Stimulated activated memory B cell treated with anti-CD40 and anti-IgM and Interleukin-4, amounts not matched to agents 10 μg/mL and 1 μg/mL and 100 μg/mL, for 72 hours (primary cell): ENCODE measurements at regions not wholly inside any gene's neighbourhood (a gene's known extent, or its start where the extent isn't known, plus 50 kb on each side); places are given as distances from the start of the nearest gene placed in this dataset.

Source experiments
- ATAC-seq: fragments of 150-1000 bp; cut with Tn5 transposase; 2 replicates; pipeline ENCODE4 v1.10.0; 2021
- H3K27ac Mint-ChIP-seq: one replicate; pipeline ENCODE4 v1.8.0; 2022; ENCODE audit warnings: mild to moderate bottlenecking, mixed read lengths
- H3K27me3 Mint-ChIP-seq: one replicate; pipeline ENCODE4 v1.8.0; 2022; ENCODE audit warnings: mixed read lengths
- H3K36me3 Mint-ChIP-seq: one replicate; pipeline ENCODE4 v1.8.0; 2022; ENCODE audit warnings: mixed read lengths
- H3K4me1 Mint-ChIP-seq: one replicate; pipeline ENCODE4 v1.8.0; 2022; ENCODE audit warnings: mixed read lengths
- H3K4me3 Mint-ChIP-seq: one replicate; pipeline ENCODE4 v1.8.0; 2022; ENCODE audit warnings: mild to moderate bottlenecking, moderate library complexity, mixed read lengths
- H3K9me3 Mint-ChIP-seq: one replicate; pipeline ENCODE4 v1.8.0; 2022; ENCODE audit warnings: mixed read lengths

- H3K27ac Mint-ChIP-seq, result no peak overlapping the region
- H3K36me3 Mint-ChIP-seq, result no peaks in the 10 kb centered on the region
- H3K27me3 Mint-ChIP-seq, result no peaks in the 10 kb centered on the region
- ATAC-seq, result no peak
- H3K4me1 Mint-ChIP-seq, result no peaks in the 10 kb centered on the region
- no peak overlapping the region for H3K4me3 Mint-ChIP-seq
- H3K9me3 Mint-ChIP-seq, result peaks cover 16% of the 10 kb centered on the region
Observed at GRCh38 chr2:81148323-81148722, 843.8 kb upstream of the LRRTM1 start.

- H3K27ac Mint-ChIP-seq, result no peak overlapping the region
Observed at GRCh38 chr2:81136296-81136695, 831.7 kb upstream of the LRRTM1 start.

GRCh38 chr2:81097361-81097760 lies 792.8 kb upstream of the LRRTM1 start:
- Mint-ChIP-seq H3K36me3 (no peaks in the 10 kb centered on the region), H3K27ac (no peak overlapping the region), H3K27me3 (no peaks in the 10 kb centered on the region), H3K9me3 (peaks cover 3% of the 10 kb centered on the region), H3K4me1 (no peaks in the 10 kb centered on the region), H3K4me3 (no peak overlapping the region)
- no peak for ATAC-seq

More at GRCh38 chr2:81136296-81136695, 831.7 kb upstream of the LRRTM1 start:
- H3K4me1 Mint-ChIP-seq, result no peaks in the 10 kb centered on the region
- peaks cover 4% of the 10 kb centered on the region for H3K9me3 Mint-ChIP-seq
- ATAC-seq, result no peak
- H3K36me3 Mint-ChIP-seq, result no peaks in the 10 kb centered on the region
- no peak overlapping the region for H3K4me3 Mint-ChIP-seq
- no peaks in the 10 kb centered on the region for H3K27me3 Mint-ChIP-seq

- H3K9me3 Mint-ChIP-seq, result peaks cover 9% of the 10 kb centered on the region
- no peak overlapping the region for H3K4me3 Mint-ChIP-seq
- H3K36me3 Mint-ChIP-seq, result no peaks in the 10 kb centered on the region
- H3K4me1 Mint-ChIP-seq, result no peaks in the 10 kb centered on the region
- ATAC-seq, result no peak
- H3K27ac Mint-ChIP-seq, result no peak overlapping the region
- H3K27me3 Mint-ChIP-seq, result no peaks in the 10 kb centered on the region
Observed at GRCh38 chr2:81093031-81093430, 788.5 kb upstream of the LRRTM1 start.

DNA sequence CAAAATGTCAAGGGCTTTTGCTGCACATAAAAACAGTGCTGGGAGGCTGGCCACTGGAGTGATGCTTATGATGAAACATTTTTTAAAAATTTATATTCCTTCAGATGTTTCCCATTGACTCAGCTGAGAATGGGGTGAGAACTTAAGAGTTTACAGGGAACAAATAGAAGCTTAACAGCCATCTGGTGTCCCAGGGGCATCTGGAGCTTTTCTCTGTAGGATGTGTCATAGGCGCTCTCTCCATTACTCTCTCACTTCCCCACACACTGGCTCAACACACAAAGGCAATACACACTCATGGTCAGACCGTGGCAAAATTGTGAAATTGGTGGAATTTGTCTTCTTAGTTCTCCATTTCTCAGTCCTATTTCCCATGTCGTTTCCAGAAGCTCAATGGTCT lies 783.1 kb upstream of the LRRTM1 start:
- Mint-ChIP-seq H3K27me3 (no peaks in the 10 kb centered on the region), H3K27ac (no peak overlapping the region), H3K36me3 (no peaks in the 10 kb centered on the region), H3K4me1 (no peaks in the 10 kb centered on the region), H3K4me3 (no peak overlapping the region), H3K9me3 (peaks cover 10% of the 10 kb centered on the region)
- no peak for ATAC-seq

DNA sequence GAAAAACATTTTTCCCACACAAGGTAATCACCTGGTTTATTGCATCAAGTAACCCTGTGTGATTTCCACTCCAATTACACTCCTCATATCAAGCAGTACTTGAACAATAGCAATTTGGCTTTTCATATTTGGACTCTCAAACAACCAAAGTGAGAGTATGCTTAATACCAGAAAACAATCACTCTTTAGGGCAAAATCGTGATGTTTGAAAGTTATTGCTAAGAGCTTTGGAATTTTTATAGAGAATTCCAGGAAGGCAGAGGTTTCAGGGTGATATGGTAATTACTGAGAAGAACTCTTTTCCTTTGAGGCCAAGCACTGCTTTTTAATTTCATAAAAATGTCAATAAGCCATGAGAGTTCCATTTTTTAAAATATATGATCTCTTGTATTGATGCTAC lies 779.5 kb upstream of the LRRTM1 start:
- Mint-ChIP-seq H3K36me3 (no peaks in the 10 kb centered on the region), H3K9me3 (peaks cover 12% of the 10 kb centered on the region), H3K4me3 (no peak overlapping the region), H3K27me3 (no peaks in the 10 kb centered on the region), H3K4me1 (no peaks in the 10 kb centered on the region), H3K27ac (no peak overlapping the region)
- no peak for ATAC-seq

DNA sequence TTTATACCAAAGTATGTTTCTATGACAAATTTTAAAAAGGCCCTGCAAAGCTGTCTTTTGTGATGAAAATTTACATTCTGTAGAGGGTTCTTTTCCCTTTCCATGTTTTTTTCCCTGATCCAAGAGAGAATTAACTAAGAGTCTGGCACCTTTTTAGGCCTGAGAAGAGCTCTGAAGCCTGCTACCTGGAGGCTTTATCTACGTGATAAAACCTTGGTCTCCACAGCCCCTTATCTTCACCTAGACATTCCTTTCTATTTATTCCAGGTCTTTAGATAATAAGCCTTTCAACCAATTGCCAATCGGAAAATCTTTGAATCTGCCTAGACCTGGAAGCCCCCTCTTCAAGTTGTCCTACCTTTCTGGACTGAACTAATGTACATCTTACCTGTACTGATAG lies 774.1 kb upstream of the LRRTM1 start:
- ATAC-seq, result no peak
- Mint-ChIP-seq H3K9me3 (peaks cover 5% of the 10 kb centered on the region), H3K27ac (no peak overlapping the region), H3K4me1 (no peaks in the 10 kb centered on the region), H3K36me3 (no peaks in the 10 kb centered on the region), H3K4me3 (no peak overlapping the region), H3K27me3 (no peaks in the 10 kb centered on the region)

DNA sequence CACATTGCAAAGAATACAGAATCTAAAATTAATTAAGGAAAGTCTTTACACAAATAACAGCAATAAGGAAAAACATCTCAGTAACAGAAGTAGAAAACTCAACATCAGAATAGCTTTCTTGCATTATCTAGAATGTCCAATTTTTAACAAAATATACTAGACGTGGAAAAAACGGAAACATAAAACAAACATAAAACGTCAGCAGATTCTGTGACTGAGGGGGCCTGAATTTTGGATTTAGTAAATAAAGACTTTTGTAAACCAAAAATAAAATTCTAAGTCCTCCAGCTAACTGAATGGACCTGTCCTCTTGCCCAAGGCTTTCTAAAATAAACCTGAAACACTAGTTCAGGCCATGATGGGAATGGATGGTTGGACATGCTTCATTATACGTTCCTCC lies 773.5 kb upstream of the LRRTM1 start:
- no peak overlapping the region for H3K27ac Mint-ChIP-seq
- H3K27me3 Mint-ChIP-seq, result no peaks in the 10 kb centered on the region
- no peaks in the 10 kb centered on the region for H3K4me1 Mint-ChIP-seq
- ATAC-seq, result no peak
- H3K4me3 Mint-ChIP-seq, result no peak overlapping the region
- peaks cover 5% of the 10 kb centered on the region for H3K9me3 Mint-ChIP-seq
- no peaks in the 10 kb centered on the region for H3K36me3 Mint-ChIP-seq

GRCh38 chr2:81077396-81077795 lies 772.8 kb upstream of the LRRTM1 start:
- Mint-ChIP-seq H3K4me1 (no peaks in the 10 kb centered on the region), H3K9me3 (peaks cover 5% of the 10 kb centered on the region), H3K27ac (no peak overlapping the region), H3K27me3 (no peaks in the 10 kb centered on the region), H3K36me3 (no peaks in the 10 kb centered on the region), H3K4me3 (no peak overlapping the region)
- ATAC-seq, result no peak

DNA sequence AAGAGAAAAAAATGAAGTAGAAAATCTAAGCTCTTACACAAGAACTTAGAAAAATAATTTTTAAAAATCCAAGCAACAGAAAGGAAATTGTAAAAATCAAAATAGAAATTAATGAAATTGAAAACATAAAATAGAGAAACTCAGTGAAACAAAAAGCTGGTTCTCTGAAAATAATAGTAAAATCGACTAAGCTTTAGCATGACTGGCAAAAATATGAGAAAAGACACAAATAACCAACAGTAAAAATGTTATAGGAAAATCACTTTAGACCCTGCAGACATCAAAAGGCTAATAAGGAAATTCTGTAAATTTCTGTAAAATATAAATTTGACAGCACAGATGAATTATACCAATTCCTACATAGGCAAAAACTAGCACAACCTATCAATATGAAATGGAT lies 768.9 kb upstream of the LRRTM1 start:
- Mint-ChIP-seq H3K27ac (no peak overlapping the region), H3K9me3 (no peaks in the 10 kb centered on the region), H3K4me1 (no peaks in the 10 kb centered on the region), H3K4me3 (no peak overlapping the region), H3K27me3 (no peaks in the 10 kb centered on the region), H3K36me3 (no peaks in the 10 kb centered on the region)
- ATAC-seq, result no peak

- no peak for ATAC-seq
- Mint-ChIP-seq H3K36me3 (no peaks in the 10 kb centered on the region), H3K27ac (no peak overlapping the region), H3K27me3 (no peaks in the 10 kb centered on the region), H3K4me3 (no peak overlapping the region), H3K4me1 (no peaks in the 10 kb centered on the region), H3K9me3 (peaks cover 4% of the 10 kb centered on the region)
Observed at GRCh38 chr2:81068144-81068543, 763.6 kb upstream of the LRRTM1 start.

DNA sequence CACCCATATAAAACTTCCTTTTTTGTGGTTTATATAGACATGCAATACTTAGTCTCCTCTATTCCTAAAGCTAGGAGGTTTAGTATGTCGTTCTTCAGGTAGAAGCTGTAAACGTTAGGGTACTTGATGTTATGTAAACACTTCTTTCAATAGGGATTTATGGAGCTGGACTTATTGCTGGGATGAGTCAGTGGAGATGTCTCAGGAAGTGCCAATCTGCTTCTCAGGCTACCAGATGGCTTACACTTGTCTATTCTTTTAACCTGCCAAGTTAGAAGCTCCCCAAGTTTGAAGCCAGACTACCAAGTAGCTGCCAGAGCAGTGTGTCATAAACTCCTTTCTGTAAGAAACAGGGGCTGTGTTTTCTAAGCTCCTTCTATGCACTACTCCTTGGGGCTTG lies 756.5 kb upstream of the LRRTM1 start:
- Mint-ChIP-seq H3K9me3 (peaks cover 15% of the 10 kb centered on the region), H3K36me3 (no peaks in the 10 kb centered on the region), H3K4me3 (no peak overlapping the region), H3K27ac (no peak overlapping the region), H3K4me1 (no peaks in the 10 kb centered on the region), H3K27me3 (no peaks in the 10 kb centered on the region)
- no peak for ATAC-seq

GRCh38 chr2:81050580-81051095 lies 746.1 kb upstream of the LRRTM1 start:
- Mint-ChIP-seq H3K9me3 (peaks cover 12% of the 10 kb centered on the region), H3K27me3 (no peaks in the 10 kb centered on the region), H3K36me3 (no peaks in the 10 kb centered on the region), H3K4me3 (no peak overlapping the region), H3K4me1 (no peaks in the 10 kb centered on the region), H3K27ac (no peak overlapping the region)
- no peak for ATAC-seq

- H3K4me3 Mint-ChIP-seq, result no peak overlapping the region
- H3K27me3 Mint-ChIP-seq, result no peaks in the 10 kb centered on the region
- H3K27ac Mint-ChIP-seq, result no peak overlapping the region
- H3K9me3 Mint-ChIP-seq, result peaks cover 7% of the 10 kb centered on the region
- no peak for ATAC-seq
- H3K4me1 Mint-ChIP-seq, result no peaks in the 10 kb centered on the region
- H3K36me3 Mint-ChIP-seq, result no peaks in the 10 kb centered on the region
Observed at GRCh38 chr2:81043681-81044080, 739.1 kb upstream of the LRRTM1 start.

- no peak for ATAC-seq
- peaks cover 4% of the 10 kb centered on the region for H3K9me3 Mint-ChIP-seq
- no peaks in the 10 kb centered on the region for H3K27me3 Mint-ChIP-seq
Observed at GRCh38 chr2:81007104-81007503, 702.6 kb upstream of the LRRTM1 start.

DNA sequence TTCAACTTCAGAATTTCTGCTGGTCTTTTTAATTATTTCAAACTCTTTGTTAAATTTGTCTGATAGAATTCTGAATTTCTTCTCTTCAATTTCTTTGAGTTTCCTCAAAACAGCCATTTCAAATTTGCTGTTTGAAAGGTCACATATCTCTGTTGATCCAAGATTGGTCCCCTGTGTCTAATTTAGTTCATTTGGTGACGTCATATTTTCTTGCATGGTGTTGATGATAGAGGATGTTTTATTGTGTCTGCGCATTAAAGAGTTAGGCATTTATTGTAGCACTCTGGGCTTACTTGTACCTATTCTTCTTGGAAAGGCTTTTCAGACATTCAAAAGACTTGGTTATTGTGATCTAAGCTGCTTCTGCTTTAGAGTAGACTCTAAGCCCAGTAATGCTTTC lies 698.4 kb upstream of the LRRTM1 start:
- Mint-ChIP-seq H3K4me3 (no peak overlapping the region), H3K9me3 (peaks cover 17% of the 10 kb centered on the region), H3K4me1 (no peaks in the 10 kb centered on the region), H3K27me3 (no peaks in the 10 kb centered on the region), H3K27ac (no peak overlapping the region), H3K36me3 (no peaks in the 10 kb centered on the region)
- no peak for ATAC-seq

More at GRCh38 chr2:81007104-81007503, 702.6 kb upstream of the LRRTM1 start:
- Mint-ChIP-seq H3K4me1 (no peaks in the 10 kb centered on the region), H3K27ac (no peak overlapping the region), H3K4me3 (no peak overlapping the region), H3K36me3 (no peaks in the 10 kb centered on the region)

DNA sequence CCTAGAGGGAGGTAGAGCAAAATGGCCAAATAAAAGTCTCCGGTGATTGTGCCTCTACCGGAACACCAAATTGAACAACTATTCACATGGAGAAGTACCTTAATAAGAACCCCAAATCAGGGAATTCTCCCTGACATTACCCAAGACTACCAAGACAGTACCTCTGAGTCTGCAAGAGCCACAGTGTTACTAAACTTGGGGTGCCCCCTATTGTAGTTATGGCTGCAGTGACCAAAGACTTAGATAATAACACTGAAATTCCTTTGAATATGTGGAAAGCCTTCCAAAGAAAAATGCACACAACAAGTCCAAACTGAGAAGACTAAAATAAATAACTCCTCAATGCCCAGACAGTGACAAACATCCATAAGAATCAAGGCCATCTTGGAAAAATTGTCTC lies 682.9 kb upstream of the LRRTM1 start:
- no peaks in the 10 kb centered on the region for H3K4me1 Mint-ChIP-seq
- H3K4me3 Mint-ChIP-seq, result no peak overlapping the region
- H3K27me3 Mint-ChIP-seq, result no peaks in the 10 kb centered on the region
- no peak for ATAC-seq
- no peak overlapping the region for H3K27ac Mint-ChIP-seq
- peaks cover 14% of the 10 kb centered on the region for H3K9me3 Mint-ChIP-seq
- H3K36me3 Mint-ChIP-seq, result no peaks in the 10 kb centered on the region
